Brain microvascular endothelial cell (primary cell): ENCODE measurements at regions not wholly inside any gene's neighbourhood (a gene's known extent, or its start where the extent isn't known, plus 50 kb on each side); places are given as distances from the start of the nearest gene placed in this dataset.

ENCODE experiments used
- DNase-seq: peaks from one replicate; pipeline ENCODE4 v3.0.0-alpha.2; 2020
- H3K27ac ChIP-seq: fragments of 250-450 bp; sonication (Bioruptor Pico); 2 replicates; pipeline ENCODE4 v1.5.1; 2020; ENCODE audit warnings: mild to moderate bottlenecking, moderate library complexity
- H3K27me3 ChIP-seq: fragments of 250-450 bp; sonication (Bioruptor Pico); replicated peaks from 2 replicates; pipeline ENCODE4 v1.5.1; 2020; ENCODE audit warnings: mild to moderate bottlenecking
- H3K36me3 ChIP-seq: fragments of 250-450 bp; sonication (Bioruptor Pico); replicated peaks from 2 replicates; pipeline ENCODE4 v1.5.1; 2020; ENCODE audit warnings: mild to moderate bottlenecking
- H3K4me3 ChIP-seq: 2 replicates; pipeline ENCODE4 v1.5.1; 2011; ENCODE audit warnings: low read depth, mild to moderate bottlenecking, control low read depth, low read length, moderate library complexity
- CTCF ChIP-seq: IDR thresholded peaks from 2 replicates; pipeline ENCODE4 v1.5.1; 2011; ENCODE audit warnings: low read depth, mild to moderate bottlenecking, moderate library complexity, low read length, control low read depth, inconsistent platforms; ENCODE audit errors: missing control alignments
- in situ Hi-C: cut with HindIII; loops from 2 replicates; pipeline ENCODE4 v1.10.0; 2017; ENCODE audit warnings: low sequenced_read_pairs, low pct_ligation_motif_present

- no peak overlapping the region for H3K27ac ChIP-seq
Measured at GRCh38 chr16:87016046-87017035, 300.9 kb downstream of the C16orf95 start.

GRCh38 chr16:87017371-87018012 lies 299.7 kb downstream of the C16orf95 start:
- H3K27ac ChIP-seq, result no peak overlapping the region
- peak; percentile 85 for DNase-seq
- no peak overlapping the region for H3K4me3 ChIP-seq
- in situ Hi-C loops, result no loop called here
- peak; percentile 70 for TF ChIP-seq CTCF
- no peaks in the 10 kb centered on the region for H3K27me3 ChIP-seq
- H3K36me3 ChIP-seq, result no peaks in the 10 kb centered on the region

More at GRCh38 chr16:87016046-87017035, 300.9 kb downstream of the C16orf95 start:
- Histone ChIP-seq H3K4me3 (no peak overlapping the region), H3K36me3 (no peaks in the 10 kb centered on the region), H3K27me3 (no peaks in the 10 kb centered on the region)
- no peak for TF ChIP-seq CTCF
- in situ Hi-C loops, result no loop called here
- DNase-seq, result no peak

- Histone ChIP-seq H3K36me3 (no peaks in the 10 kb centered on the region), H3K27me3 (no peaks in the 10 kb centered on the region), H3K4me3 (no peak overlapping the region), H3K27ac (no peak overlapping the region)
- TF ChIP-seq CTCF, result no peak
- DNase-seq, result no peak
- in situ Hi-C loops, result no loop called here
Measured at GRCh38 chr16:87025676-87026075, 291.5 kb downstream of the C16orf95 start.

- in situ Hi-C loops, result no loop called here
- Histone ChIP-seq H3K27ac (no peak overlapping the region), H3K27me3 (no peaks in the 10 kb centered on the region), H3K4me3 (no peak overlapping the region), H3K36me3 (no peaks in the 10 kb centered on the region)
- no peak for DNase-seq
- no peak for TF ChIP-seq CTCF
Measured at GRCh38 chr16:87027056-87027616, 290.1 kb downstream of the C16orf95 start.

- DNase-seq, result no peak
- Histone ChIP-seq H3K4me3 (no peak overlapping the region), H3K27me3 (no peaks in the 10 kb centered on the region), H3K36me3 (no peaks in the 10 kb centered on the region), H3K27ac (no peak overlapping the region)
- in situ Hi-C loops, result no loop called here
- no peak for TF ChIP-seq CTCF
Measured at GRCh38 chr16:87028481-87029320, 288.5 kb downstream of the C16orf95 start.
